ENCODE measurements at regions not wholly inside any gene's neighbourhood (a gene's known extent, or its start where the extent isn't known, plus 50 kb on each side); places are given as distances from the start of the nearest gene placed in this dataset.
A peak's percentile ranks its signal among the peaks of the same experiment; 100 is the strongest.

GRCh38 chr2:8003462-8004075, 678.3 kb upstream of the ID2 start (continued):
- TF ChIP-seq CTCFL (IDR thresholded peaks at IDR 0.05; ENCODE audit: borderline replicate concordance, insufficient read depth, low read depth, low read length, poor library complexity, severe bottlenecking): no peak
- TF ChIP-seq E2F6 (IDR thresholded peaks at IDR 0.05; ENCODE audit: borderline replicate concordance in 1 of 2, extremely low read depth in 1 of 2, insufficient read depth in 1 of 2, insufficient read length in 1 of 2, low read depth in 1 of 2, low read length in 1 of 2, poor library complexity in 1 of 2, severe bottlenecking in 1 of 2): no peak
- no peak for TF ChIP-seq SETDB1 (IDR thresholded peaks at IDR 0.05; ENCODE audit: low read length)
- TF ChIP-seq STAG1 (CRISPR knock-in tag; IDR thresholded peaks at IDR 0.05; ENCODE audit: borderline replicate concordance): no peak
- no peak for TF ChIP-seq ZNF318 (IDR thresholded peaks at IDR 0.05; ENCODE audit: borderline replicate concordance in 1 of 2, low read depth in 1 of 2)
- TF ChIP-seq STAT5A (IDR thresholded peaks at IDR 0.05; ENCODE audit: borderline replicate concordance, low read length): no peak
- TF ChIP-seq LCOR (CRISPR knock-in tag; IDR thresholded peaks at IDR 0.05): peak; percentile 34; the same call in 1 of the 2 replicates
- no peak for TF ChIP-seq EGR1 (conservative IDR thresholded peaks at IDR 0.05)
- peak in 1 of 2 experiments; percentile 34; a peak in 1 of 4 replicates for TF ChIP-seq RCOR1 (IDR thresholded peaks at IDR 0.05; ENCODE audit: borderline replicate concordance in 1 of 2, low read depth in 2 of 2, low read length in 2 of 2)
- no peak for TF ChIP-seq RBM39 (optimal IDR thresholded peaks at IDR 0.05; ENCODE audit: low read depth, low read length)
- TF ChIP-seq ZNF224 (CRISPR knock-in tag; IDR thresholded peaks at IDR 0.05): no peak
- no peak for TF ChIP-seq BRD4 (IDR thresholded peaks at IDR 0.05)
- TF ChIP-seq RFX1 (IDR thresholded peaks at IDR 0.05): no peak
- no peak for TF ChIP-seq FOSL1 (tag; conservative IDR thresholded peaks at IDR 0.05)
- no peak for TF ChIP-seq ZNF551 (CRISPR knock-in tag; IDR thresholded peaks at IDR 0.05)
- TF ChIP-seq MEF2A (IDR thresholded peaks at IDR 0.05; ENCODE audit: control insufficient read depth, low read depth, low read length): peak; percentile 74; the same call in 1 of the 2 replicates
- TF ChIP-seq LEF1 (IDR thresholded peaks at IDR 0.05): no peak

All from K562 (cell line).